Astrocyte of the hippocampus (primary cell): ENCODE measurements at regions not wholly inside any gene's neighbourhood (a gene's known extent, or its start where the extent isn't known, plus 50 kb on each side); places are given as distances from the start of the nearest gene placed in this dataset.
"Not testable (repeated sequence)": the region's sequence is repeated elsewhere in the genome, so short reads cannot be mapped to it uniquely, and the experiment has no call there.

Experiments
- DNase-seq: peaks from one replicate; pipeline ENCODE4 v3.0.0; 2011; ENCODE audit warnings: low read depth, low spot score

DNA sequence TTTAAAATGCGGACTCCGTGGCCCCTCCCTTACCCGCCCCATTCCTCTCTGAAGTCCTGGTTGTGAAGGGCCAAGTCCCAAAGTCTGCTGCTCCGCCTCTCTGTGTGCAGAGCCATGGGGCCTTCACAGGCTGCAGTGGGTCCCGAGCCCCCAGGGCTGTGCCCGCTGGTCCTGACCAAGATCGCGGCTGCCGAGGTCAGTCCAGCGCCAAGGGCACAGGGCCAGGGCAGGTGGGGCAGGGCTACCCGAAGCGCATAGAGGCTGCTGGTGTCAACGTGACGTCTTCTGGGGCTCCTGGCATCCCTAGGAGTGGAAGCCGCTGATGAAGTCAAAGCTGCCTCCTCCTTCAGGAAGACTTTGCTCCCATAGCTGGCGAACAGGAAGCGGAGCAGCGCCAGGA lies 858.8 kb downstream of the TUBA3C start:
- not testable (repeated sequence) for DNase-seq

DNA sequence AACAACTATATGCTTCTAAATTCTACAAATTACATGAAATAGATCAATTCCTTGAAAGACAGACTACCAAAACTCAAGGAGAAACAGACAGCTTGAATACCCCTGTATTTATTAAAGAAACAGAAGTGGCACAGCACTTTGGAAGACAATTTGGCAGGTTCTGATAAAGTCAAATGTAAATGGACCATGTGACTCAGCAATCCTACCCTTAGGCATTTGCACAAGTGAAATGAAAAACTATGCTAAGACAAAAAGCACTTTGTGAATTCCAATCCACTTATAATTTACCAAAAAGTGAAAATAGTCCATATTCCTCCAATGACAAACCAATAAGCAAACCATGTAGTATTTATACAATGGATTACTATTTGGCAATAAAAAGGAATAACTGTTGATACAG lies 862.0 kb downstream of the TUBA3C start:
- not testable (repeated sequence) for DNase-seq

- not testable (repeated sequence) for DNase-seq
These were observed 878.3 kb downstream of the TUBA3C start for GRCh38 chr13:18303240-18303813.

- not testable (repeated sequence) for DNase-seq
These were observed 880.7 kb downstream of the TUBA3C start for GRCh38 chr13:18300968-18301367.

GRCh38 chr13:18297359-18297758 lies 884.3 kb downstream of the TUBA3C start:
- DNase-seq: peak; percentile 3

DNA sequence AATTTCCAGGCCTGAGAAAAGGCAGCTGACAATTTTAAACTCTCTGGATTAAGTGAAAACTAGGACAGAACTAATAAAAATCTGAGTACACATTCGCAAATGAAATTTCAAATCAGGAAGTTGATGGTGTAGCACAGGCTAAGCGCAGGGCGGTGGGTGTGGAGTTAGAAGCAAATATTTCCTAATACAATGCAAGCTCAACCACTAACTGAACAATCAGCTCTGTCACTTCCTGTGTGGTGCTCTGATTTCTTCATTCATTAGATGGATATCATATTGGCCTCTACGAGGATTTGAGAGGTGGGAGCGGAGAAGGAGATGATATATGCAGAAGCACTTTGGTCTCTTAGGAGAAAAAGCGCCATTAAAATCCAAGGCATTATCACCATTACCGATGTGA lies 885.0 kb downstream of the TUBA3C start:
- not testable (repeated sequence) for DNase-seq

GRCh38 chr13:18294311-18294710 lies 887.3 kb downstream of the TUBA3C start:
- DNase-seq: not testable (repeated sequence)

GRCh38 chr13:18286848-18287247 lies 894.8 kb downstream of the TUBA3C start:
- not testable (repeated sequence) for DNase-seq

DNA sequence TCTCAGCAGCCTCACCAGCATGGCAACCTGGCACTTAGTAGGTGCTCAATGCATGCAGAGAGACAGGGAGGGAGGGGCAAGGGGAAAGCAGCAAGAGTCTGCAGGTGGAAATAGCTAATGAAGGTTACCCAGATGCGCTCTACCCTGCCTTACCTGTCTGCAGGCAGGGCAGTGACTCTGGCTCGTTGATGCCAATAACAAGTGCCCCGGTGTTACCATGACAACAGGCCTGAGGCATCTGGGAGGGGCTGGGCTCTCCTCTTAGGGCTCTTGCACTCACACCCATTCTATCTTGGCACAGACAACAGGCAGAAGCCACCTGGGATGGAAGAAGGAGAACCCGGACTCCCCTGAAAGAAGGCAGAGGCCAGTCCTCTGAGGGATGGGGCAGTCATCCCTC lies 896.0 kb downstream of the TUBA3C start:
- not testable (repeated sequence) for DNase-seq

- not testable (repeated sequence) for DNase-seq
These were observed 897.6 kb downstream of the TUBA3C start for GRCh38 chr13:18284040-18284439.

- DNase-seq: not testable (repeated sequence)
These were observed 899.6 kb downstream of the TUBA3C start for GRCh38 chr13:18281829-18282597.

DNA sequence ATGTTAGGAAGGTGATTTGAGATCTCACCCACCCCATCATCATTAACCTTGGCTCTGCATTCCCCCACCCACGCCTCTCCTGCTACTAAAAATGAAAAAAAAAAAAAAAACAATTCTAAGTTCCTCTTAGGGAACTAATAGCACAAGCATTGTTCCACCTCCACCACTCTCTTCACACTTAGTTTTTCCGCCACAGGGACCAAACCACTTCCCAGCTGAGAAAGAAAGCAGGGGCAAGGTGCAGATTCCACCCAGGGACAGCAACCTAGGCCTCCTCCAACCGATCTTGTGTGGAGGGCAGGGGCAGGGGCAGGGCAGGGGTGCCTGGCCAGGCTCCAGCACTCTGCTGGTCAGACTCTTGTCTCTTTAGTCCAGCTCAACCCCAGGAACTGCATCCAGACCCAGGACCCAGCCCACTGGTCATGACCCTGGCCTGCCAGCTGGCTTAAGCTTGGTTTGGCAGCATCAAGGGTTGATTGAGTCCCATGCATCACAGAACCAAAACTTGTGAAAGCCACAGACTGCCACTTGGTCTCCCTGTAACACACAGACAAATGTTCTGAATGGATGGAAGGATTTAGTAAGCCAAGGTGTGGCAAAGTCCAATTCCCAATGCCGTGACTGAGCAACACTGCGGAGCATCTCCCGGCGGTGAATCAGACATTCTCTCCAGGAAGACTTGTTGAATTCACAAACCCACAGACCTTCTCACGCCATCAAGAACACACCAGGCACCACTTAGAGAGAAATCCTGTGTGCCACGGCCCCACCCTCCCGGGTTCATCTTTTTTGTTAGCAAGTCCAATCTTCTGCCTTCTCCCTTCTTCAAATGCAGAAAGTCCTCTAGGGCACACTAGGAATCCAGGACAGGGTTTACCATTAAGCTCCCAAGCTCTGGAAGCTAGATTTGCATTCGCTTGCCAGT lies 900.5 kb downstream of the TUBA3C start:
- DNase-seq: not testable (repeated sequence)

GRCh38 chr13:18279971-18280370 lies 901.7 kb downstream of the TUBA3C start:
- DNase-seq: not testable (repeated sequence)

DNA sequence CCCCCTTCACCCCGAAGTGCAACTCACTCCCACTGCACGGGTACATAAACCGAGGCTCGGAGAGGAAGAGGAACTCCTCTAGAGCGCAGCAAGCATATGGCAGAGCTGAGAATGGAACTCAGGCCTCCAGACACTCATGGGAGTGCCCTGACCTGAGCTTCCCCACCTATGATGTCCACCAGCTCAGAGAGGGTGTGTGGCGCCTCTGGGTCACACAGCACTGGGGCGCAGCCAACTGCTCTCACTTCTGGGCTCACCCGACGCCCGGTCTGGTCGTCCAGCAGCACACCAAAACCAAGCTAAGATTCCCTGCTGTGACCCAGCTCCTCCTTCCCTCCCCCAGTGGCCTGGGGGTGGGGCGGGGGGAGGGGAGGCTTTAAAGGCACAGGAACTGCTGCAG lies 904.3 kb downstream of the TUBA3C start:
- DNase-seq: not testable (repeated sequence)

DNA sequence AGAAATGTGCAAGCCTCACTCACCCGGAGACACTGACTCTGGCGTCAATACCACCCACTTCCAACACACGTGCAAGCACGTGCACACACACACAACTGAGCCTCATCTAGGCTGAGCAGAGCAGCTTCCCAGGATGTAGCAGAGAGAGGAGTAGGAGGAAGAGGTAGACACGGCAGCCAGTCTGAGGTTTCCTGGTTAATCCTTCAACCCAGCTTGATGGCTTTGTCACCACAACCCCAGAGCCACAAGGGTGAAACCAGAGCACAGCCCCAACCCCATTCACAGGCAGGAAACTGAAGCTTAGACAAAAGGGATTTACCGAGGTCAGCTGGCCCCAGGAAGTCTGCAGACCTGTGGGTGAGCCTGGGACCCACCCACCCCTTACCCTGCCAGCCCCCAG lies 905.3 kb downstream of the TUBA3C start:
- DNase-seq: not testable (repeated sequence)

DNA sequence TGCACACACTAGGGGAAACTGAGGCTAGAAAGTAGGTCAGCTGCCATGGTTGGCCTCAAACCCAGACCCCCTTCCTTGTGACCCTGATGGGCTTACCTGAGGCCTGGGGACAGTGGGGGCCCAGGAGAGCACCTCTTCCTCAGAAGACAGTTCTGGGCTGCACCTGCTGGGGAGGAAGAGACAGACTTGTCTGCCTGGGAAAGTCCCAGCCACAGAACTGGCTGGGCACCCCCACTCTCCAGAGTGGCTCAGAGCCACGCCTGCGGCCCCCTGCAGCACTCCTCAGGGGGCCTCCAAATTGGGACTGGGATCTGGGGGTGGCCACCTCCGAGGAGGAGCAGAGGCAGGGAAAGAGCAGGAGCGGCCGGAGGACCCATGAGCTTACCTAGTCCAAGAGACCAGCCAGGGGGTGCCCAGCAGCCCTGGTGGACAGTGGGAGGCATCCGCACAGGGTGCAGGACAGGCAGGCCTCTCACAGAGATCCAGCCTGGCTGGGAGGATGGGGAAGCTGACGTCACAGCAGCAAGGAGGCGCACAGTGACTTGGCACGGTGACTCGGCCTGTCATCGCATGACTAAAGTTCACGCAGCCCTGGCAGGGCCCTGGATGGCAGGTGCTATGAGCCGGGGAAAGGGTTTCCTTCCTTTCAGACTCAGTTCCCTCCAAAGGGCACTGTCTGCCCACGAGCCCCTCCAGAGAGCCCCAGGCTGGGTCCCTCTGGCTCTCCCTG lies 907.7 kb downstream of the TUBA3C start:
- not testable (repeated sequence) for DNase-seq

- DNase-seq: not testable (repeated sequence)
These were observed 922.7 kb downstream of the TUBA3C start for GRCh38 chr13:18258801-18259419.

GRCh38 chr13:18257686-18258085 lies 923.9 kb downstream of the TUBA3C start:
- DNase-seq: not testable (repeated sequence)

DNA sequence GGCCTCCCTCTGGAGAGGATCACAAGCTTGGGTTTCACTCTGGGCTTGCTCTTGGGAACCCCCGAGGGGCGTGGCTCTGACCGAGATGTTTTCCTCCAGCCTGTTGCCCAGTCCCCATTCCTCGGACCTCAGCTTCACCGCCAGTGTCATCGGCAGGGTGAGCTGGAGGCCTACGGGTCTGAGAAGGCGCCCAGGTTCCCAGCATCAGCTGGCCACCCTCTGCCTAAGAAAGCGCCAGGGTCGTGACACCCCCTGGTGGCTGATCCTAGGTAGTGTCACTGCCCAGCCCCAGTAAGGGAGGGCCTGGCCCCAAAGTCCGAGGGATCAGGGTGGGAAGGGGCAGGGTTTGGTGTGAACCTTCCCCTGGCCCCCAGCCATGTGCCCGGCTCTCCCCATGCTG lies 928.8 kb downstream of the TUBA3C start:
- DNase-seq: not testable (repeated sequence)

- DNase-seq: not testable (repeated sequence)
These were observed 932.9 kb downstream of the TUBA3C start for GRCh38 chr13:18248533-18249240.
